ENCODE measurements at regions not wholly inside any gene's neighbourhood (a gene's known extent, or its start where the extent isn't known, plus 50 kb on each side); places are given as distances from the start of the nearest gene placed in this dataset.

GRCh38 chr1:218219460-218219859, 65.6 kb upstream of the RRP15 start:
- no peaks in the 10 kb centered on the region for H3K4me1 ChIP-seq (ENCODE audit: control insufficient read depth, insufficient read depth, low read length)
- H3K36me3 ChIP-seq (ENCODE audit: control insufficient read depth, insufficient read depth, low read length) = no peaks in the 10 kb centered on the region
- H3K27me3 ChIP-seq (ENCODE audit: control insufficient read depth, insufficient read depth, low read length) = no peaks in the 10 kb centered on the region
- no peak overlapping the region for H3K4me3 ChIP-seq (ENCODE audit: low read length)
- H3K9ac ChIP-seq (ENCODE audit: low read length) = no peak overlapping the region
- no peak overlapping the region for H3K27ac ChIP-seq (ENCODE audit: low read depth, low read length)

GRCh38 chr1:218224101-218224500, 61.0 kb upstream of the RRP15 start:
- Histone ChIP-seq H3K27me3 (ENCODE audit: control insufficient read depth, insufficient read depth, low read length) (no peaks in the 10 kb centered on the region), H3K27ac (ENCODE audit: low read depth, low read length) (no peak overlapping the region), H3K4me1 (ENCODE audit: control insufficient read depth, insufficient read depth, low read length) (no peaks in the 10 kb centered on the region), H3K36me3 (ENCODE audit: control insufficient read depth, insufficient read depth, low read length) (no peaks in the 10 kb centered on the region), H3K9ac (ENCODE audit: low read length) (no peak overlapping the region), H3K4me3 (ENCODE audit: low read length) (no peak overlapping the region)

GRCh38 chr1:218226005-218226404, 59.1 kb upstream of the RRP15 start:
- Histone ChIP-seq H3K36me3 (ENCODE audit: control insufficient read depth, insufficient read depth, low read length) (no peaks in the 10 kb centered on the region), H3K4me1 (ENCODE audit: control insufficient read depth, insufficient read depth, low read length) (no peaks in the 10 kb centered on the region)

More at GRCh38 chr1:218226005-218226404, 59.1 kb upstream of the RRP15 start:
- no peak overlapping the region for H3K9ac ChIP-seq (ENCODE audit: low read length)
- no peaks in the 10 kb centered on the region for H3K27me3 ChIP-seq (ENCODE audit: control insufficient read depth, insufficient read depth, low read length)
- H3K4me3 ChIP-seq (ENCODE audit: low read length) = no peak overlapping the region
- no peak overlapping the region for H3K27ac ChIP-seq (ENCODE audit: low read depth, low read length)
